ENCODE measurements at regions not wholly inside any gene's neighbourhood (a gene's known extent, or its start where the extent isn't known, plus 50 kb on each side); places are given as distances from the start of the nearest gene placed in this dataset.
"Not testable (repeated sequence)": the region's sequence is repeated elsewhere in the genome, so short reads cannot be mapped to it uniquely, and the experiment has no call there.

- Histone ChIP-seq H3K9me3 (no peaks in the 10 kb centered on the region), H3K4me3 (no peak overlapping the region), H3K4me1 (ENCODE audit: insufficient read depth) (no peaks in the 10 kb centered on the region), H3K27me3 (no peaks in the 10 kb centered on the region), H3K36me3 (no peaks in the 10 kb centered on the region), H3K27ac (no peak overlapping the region)
- no peak for TF ChIP-seq POLR2A (IDR thresholded peaks at IDR 0.05)
- no peak for TF ChIP-seq EP300 (IDR thresholded peaks at IDR 0.05)
- 1 to 3% (median 3%) methylated on average over 3 of the region's 3 CpGs for WGBS, 3 donors
- DNase-seq = no peak
- intact Hi-C loops (cut with DNase I) = no loop called here
Observed at GRCh38 chr13:53301449-53301848, 272.8 kb downstream of the OLFM4 start.

GRCh38 chr13:53305419-53305818 lies 276.8 kb downstream of the OLFM4 start:
- H3K27ac ChIP-seq; H3K9me3 ChIP-seq; H3K36me3 ChIP-seq; H3K4me3 ChIP-seq; intact Hi-C loops (cut with DNase I); DNase-seq; H3K27me3 ChIP-seq; H3K4me1 ChIP-seq (ENCODE audit: insufficient read depth): not testable (repeated sequence)
- 82 to 91% (median 89%) methylated on average over 1 of the region's 1 CpG for WGBS, 3 donors

GRCh38 chr13:53310786-53311185 lies 282.2 kb downstream of the OLFM4 start:
- no peak overlapping the region for H3K27ac ChIP-seq
- no peaks in the 10 kb centered on the region for H3K36me3 ChIP-seq
- 46 to 65% (median 56%) methylated on average over 4 of the region's 4 CpGs for WGBS, 3 donors
- no peaks in the 10 kb centered on the region for H3K9me3 ChIP-seq
- no peak overlapping the region for H3K4me3 ChIP-seq
- H3K27me3 ChIP-seq = no peaks in the 10 kb centered on the region
- TF ChIP-seq POLR2A (IDR thresholded peaks at IDR 0.05) (no peak), EP300 (IDR thresholded peaks at IDR 0.05) (no peak), CTCF (IDR thresholded peaks at IDR 0.05) (no peak)
- DNase-seq = no peak
- intact Hi-C loops (cut with DNase I) = no loop called here
- no peaks in the 10 kb centered on the region for H3K4me1 ChIP-seq (ENCODE audit: insufficient read depth)

- Histone ChIP-seq H3K27ac (no peak overlapping the region), H3K4me1 (ENCODE audit: insufficient read depth) (no peaks in the 10 kb centered on the region), H3K4me3 (no peak overlapping the region), H3K9me3 (no peaks in the 10 kb centered on the region), H3K36me3 (no peaks in the 10 kb centered on the region), H3K27me3 (no peaks in the 10 kb centered on the region)
- TF ChIP-seq CTCF (IDR thresholded peaks at IDR 0.05) (no peak), POLR2A (IDR thresholded peaks at IDR 0.05) (no peak), EP300 (IDR thresholded peaks at IDR 0.05) (no peak)
- intact Hi-C loops (cut with DNase I) = no loop called here
- WGBS, 3 donors = 27 to 33% (median 28%) methylated on average over 1 of the region's 1 CpG
- DNase-seq = no peak
Observed at GRCh38 chr13:53311561-53311960, 282.9 kb downstream of the OLFM4 start.

GRCh38 chr13:53321296-53321801 lies 292.7 kb downstream of the OLFM4 start:
- H3K27me3 ChIP-seq = no peaks in the 10 kb centered on the region
- no peak overlapping the region for H3K4me3 ChIP-seq
- H3K4me1 ChIP-seq (ENCODE audit: insufficient read depth) = no peaks in the 10 kb centered on the region
- no peaks in the 10 kb centered on the region for H3K36me3 ChIP-seq
- DNase-seq = no peak
- intact Hi-C loops (cut with DNase I) = no loop called here
- 47 to 61% (median 47%) methylated on average over 2 of the region's 2 CpGs for WGBS, 3 donors
- TF ChIP-seq POLR2A (IDR thresholded peaks at IDR 0.05) (no peak), EP300 (IDR thresholded peaks at IDR 0.05) (no peak), CTCF (IDR thresholded peaks at IDR 0.05) (no peak)
- no peak overlapping the region for H3K27ac ChIP-seq
- H3K9me3 ChIP-seq = no peaks in the 10 kb centered on the region

Measured in ovary (tissue), 7 donors.